ENCODE measurements at regions not wholly inside any gene's neighbourhood (a gene's known extent, or its start where the extent isn't known, plus 50 kb on each side); places are given as distances from the start of the nearest gene placed in this dataset.

DNA sequence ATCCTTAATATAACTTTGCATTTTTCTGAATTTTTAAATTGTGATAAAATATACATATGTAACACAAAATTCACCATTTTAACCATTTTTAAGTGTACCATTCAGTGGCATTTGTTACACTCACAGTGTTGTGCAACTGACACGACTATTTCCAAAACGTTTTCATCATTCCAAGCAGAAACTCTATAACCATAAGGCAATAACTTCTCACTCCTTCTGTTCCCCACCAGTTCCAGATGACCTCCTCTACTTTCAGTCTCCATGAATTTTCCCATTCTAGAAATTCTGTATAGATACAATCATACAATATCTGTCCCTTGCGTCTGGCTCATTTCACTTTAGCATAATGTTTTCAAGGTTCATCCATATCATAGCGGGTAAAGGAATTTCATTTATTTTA is 223.5 kb upstream of the TTC14 start:
- TF ChIP-seq, protein P1, sequence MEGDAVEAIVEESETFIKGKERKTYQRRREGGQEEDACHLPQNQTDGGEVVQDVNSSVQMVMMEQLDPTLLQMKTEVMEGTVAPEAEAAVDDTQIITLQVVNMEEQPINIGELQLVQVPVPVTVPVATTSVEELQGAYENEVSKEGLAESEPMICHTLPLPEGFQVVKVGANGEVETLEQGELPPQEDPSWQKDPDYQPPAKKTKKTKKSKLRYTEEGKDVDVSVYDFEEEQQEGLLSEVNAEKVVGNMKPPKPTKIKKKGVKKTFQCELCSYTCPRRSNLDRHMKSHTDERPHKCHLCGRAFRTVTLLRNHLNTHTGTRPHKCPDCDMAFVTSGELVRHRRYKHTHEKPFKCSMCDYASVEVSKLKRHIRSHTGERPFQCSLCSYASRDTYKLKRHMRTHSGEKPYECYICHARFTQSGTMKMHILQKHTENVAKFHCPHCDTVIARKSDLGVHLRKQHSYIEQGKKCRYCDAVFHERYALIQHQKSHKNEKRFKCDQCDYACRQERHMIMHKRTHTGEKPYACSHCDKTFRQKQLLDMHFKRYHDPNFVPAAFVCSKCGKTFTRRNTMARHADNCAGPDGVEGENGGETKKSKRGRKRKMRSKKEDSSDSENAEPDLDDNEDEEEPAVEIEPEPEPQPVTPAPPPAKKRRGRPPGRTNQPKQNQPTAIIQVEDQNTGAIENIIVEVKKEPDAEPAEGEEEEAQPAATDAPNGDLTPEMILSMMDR (IDR thresholded peaks at IDR 0.05; ENCODE audit: insufficient read depth, low read depth, low read length), result no peak
- no peak for DNase-seq (ENCODE audit: low read depth)
- H3K4me3 ChIP-seq (ENCODE audit: low read depth, low read length), result no peak overlapping the region
- H3K36me3 ChIP-seq (ENCODE audit: control insufficient read depth, insufficient read depth, low read length), result no peaks in the 10 kb centered on the region
- ChIA-PET CTCF (no interaction called here), POLR2A (no interaction called here)
- H3K27me3 ChIP-seq (ENCODE audit: control insufficient read depth, insufficient read depth, low read length), result no peaks in the 10 kb centered on the region

DNA sequence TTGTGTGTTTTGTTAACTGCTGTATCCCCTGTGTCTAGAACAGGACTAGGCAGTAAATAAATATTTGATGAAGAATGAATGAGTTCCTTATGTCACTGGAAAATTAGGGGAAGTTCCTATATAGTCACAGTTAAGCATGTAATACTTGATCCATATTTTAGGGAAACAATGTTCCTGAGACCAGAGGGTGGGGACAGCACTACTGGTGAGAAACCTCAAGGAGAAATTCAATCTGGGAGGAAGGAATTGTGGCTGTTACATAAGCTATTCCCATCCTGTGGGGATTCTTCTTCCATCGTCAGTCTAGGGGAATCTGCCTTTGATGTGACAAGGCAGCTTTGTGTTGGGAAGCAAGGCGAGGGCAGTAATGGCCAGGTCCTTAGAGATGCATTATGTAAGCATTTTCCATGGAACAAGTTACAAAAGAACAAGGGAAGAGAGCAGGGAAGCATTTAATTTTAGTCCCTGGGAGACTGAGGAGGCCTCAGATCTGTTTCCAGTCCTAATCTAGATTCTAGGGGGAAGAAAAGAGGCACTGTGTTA is 219.3 kb upstream of the TTC14 start:
- no peaks in the 10 kb centered on the region for H3K27me3 ChIP-seq (ENCODE audit: control insufficient read depth, insufficient read depth, low read length)
- TF ChIP-seq, protein P1 (IDR thresholded peaks at IDR 0.05; ENCODE audit: insufficient read depth, low read depth, low read length), result no peak
- ChIA-PET POLR2A (no interaction called here), CTCF (no interaction called here)
- H3K36me3 ChIP-seq (ENCODE audit: control insufficient read depth, insufficient read depth, low read length), result no peaks in the 10 kb centered on the region
- DNase-seq (ENCODE audit: low read depth), result no peak
- H3K4me3 ChIP-seq (ENCODE audit: low read depth, low read length), result no peak overlapping the region

DNA sequence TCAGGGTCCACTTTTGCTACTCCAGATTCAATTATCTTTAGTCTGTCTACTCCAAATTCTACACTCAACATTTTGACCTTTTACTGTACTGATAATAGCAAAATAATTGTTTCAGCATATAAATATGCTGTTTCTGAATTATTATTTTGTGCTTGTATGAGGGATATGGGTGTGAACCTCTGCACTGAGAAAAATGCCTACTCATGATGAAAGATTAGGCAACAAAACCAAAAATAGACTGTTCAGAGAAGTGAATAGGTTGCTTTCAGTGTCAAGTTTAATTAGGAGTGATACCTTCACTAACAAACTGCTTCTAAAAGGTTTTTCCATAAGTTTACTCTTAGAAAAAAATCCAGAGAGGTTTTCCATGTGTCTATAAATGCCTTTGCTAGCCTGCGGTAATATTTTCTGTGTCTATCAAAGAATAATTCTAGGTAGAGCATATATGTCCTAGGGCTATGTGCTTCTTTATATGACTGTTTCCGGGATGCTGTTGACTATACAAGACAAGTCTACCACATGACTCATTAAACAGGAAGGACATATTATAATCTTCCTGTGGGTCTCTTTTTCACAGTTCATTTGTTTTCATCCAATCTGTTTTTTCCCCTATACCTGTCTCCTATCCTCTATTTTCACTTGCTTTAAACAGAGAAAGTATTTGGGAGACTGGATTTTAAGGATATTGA is 218.5 kb upstream of the TTC14 start:
- H3K4me3 ChIP-seq (ENCODE audit: low read depth, low read length), result no peak overlapping the region
- no peaks in the 10 kb centered on the region for H3K27me3 ChIP-seq (ENCODE audit: control insufficient read depth, insufficient read depth, low read length)
- DNase-seq (ENCODE audit: low read depth), result no peak
- TF ChIP-seq, protein P1 (IDR thresholded peaks at IDR 0.05; ENCODE audit: insufficient read depth, low read depth, low read length), result no peak
- no peaks in the 10 kb centered on the region for H3K36me3 ChIP-seq (ENCODE audit: control insufficient read depth, insufficient read depth, low read length)
- ChIA-PET CTCF (no interaction called here), POLR2A (no interaction called here)

- TF ChIP-seq, protein P1 (IDR thresholded peaks at IDR 0.05; ENCODE audit: insufficient read depth, low read depth, low read length), result no peak
- ChIA-PET POLR2A (no interaction called here), CTCF (no interaction called here)
- no peaks in the 10 kb centered on the region for H3K36me3 ChIP-seq (ENCODE audit: control insufficient read depth, insufficient read depth, low read length)
- H3K27me3 ChIP-seq (ENCODE audit: control insufficient read depth, insufficient read depth, low read length), result no peaks in the 10 kb centered on the region
- no peak for DNase-seq (ENCODE audit: low read depth)
- no peak overlapping the region for H3K4me3 ChIP-seq (ENCODE audit: low read depth, low read length)
These were observed 211.7 kb upstream of the TTC14 start for GRCh38 chr3:180390313-180390712.

DNA sequence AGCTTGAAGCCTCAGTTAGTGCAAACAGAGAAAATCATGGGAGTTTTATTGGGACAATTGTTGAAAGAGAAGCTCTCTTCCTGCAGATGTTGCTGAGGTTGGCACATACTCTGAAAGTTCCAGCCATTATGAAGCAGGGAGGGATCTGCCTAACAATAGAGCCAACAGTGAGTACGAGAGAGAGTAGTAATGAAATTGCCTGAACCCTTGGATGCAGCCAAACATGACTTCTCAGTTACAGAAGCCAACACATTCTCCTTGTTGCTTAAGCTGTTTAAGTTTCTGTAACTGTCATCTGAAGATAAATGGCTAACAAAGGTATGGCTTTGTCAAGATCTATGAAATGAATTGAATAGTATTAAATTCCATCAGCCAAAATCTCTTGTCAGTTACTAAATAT is 211.0 kb upstream of the TTC14 start:
- POLR2A ChIA-PET, result no interaction called here
- Histone ChIP-seq H3K27me3 (ENCODE audit: control insufficient read depth, insufficient read depth, low read length) (no peaks in the 10 kb centered on the region), H3K36me3 (ENCODE audit: control insufficient read depth, insufficient read depth, low read length) (no peaks in the 10 kb centered on the region), H3K4me3 (ENCODE audit: low read depth, low read length) (no peak overlapping the region)
- no peak for DNase-seq (ENCODE audit: low read depth)
- CTCF ChIA-PET, result no interaction called here
- TF ChIP-seq, protein P1 (IDR thresholded peaks at IDR 0.05; ENCODE audit: insufficient read depth, low read depth, low read length), result no peak

Data from BJ (cell line).